Muscle layer of colon (tissue), 2 donors: ENCODE measurements at regions not wholly inside any gene's neighbourhood (a gene's known extent, or its start where the extent isn't known, plus 50 kb on each side); places are given as distances from the start of the nearest gene placed in this dataset.
"Not testable (repeated sequence)": the region's sequence is repeated elsewhere in the genome, so short reads cannot be mapped to it uniquely, and the experiment has no call there.

Experiments used
- H3K27ac ChIP-seq: one replicate; pipeline ENCODE4 v1.7.0; 2013; ENCODE audit warnings: low read depth, mild to moderate bottlenecking, low read length, moderate library complexity
- H3K27me3 ChIP-seq, 2 donors: one replicate each; pipeline ENCODE4 v1.7.0; 2013; ENCODE audit warnings: low read length in 2 of 2, mild to moderate bottlenecking in 2 of 2; ENCODE audit not compliant: insufficient read depth in 2 of 2, control insufficient read depth in 1 of 2
- H3K36me3 ChIP-seq: one replicate; pipeline ENCODE4 v1.7.0; 2013; ENCODE audit warnings: mild to moderate bottlenecking, low read length; ENCODE audit not compliant: insufficient read depth
- H3K4me1 ChIP-seq: one replicate; pipeline ENCODE4 v1.7.0; 2013; ENCODE audit warnings: mild to moderate bottlenecking, low read length; ENCODE audit not compliant: insufficient read depth
- H3K4me3 ChIP-seq, 2 donors: one replicate each; pipeline ENCODE4 v1.7.0; 2013; ENCODE audit warnings: low read length in 2 of 2, low read depth in 1 of 2, mild to moderate bottlenecking in 1 of 2, moderate library complexity in 1 of 2
- H3K9ac ChIP-seq: one replicate; pipeline ENCODE4 v1.7.0; 2013; ENCODE audit warnings: low read length
- H3K9me3 ChIP-seq: one replicate; pipeline ENCODE4 v1.7.0; 2013; ENCODE audit warnings: mild to moderate bottlenecking, low read length
- donor health status: abdominal sarcoma.
- donor health status: Adenocarcinoma of cecum.

DNA sequence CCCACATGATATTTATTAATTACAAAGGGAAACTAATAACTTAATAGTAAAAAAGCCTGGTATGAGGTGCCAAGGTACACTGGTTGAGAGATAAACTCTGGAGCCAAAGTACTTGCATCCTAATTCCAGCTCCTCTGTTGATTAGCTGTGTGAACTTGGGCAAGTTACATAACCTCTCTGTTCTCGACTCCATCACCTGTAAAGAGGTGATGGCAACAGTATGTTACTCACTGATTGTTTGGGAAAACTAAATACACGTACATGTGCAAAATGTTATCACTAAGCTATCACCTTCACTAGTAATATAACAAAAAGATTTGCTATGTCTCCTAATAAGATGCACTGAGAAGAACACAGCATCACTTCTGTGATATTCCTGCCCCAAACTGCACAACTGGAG is 206.4 kb downstream of the MEX3B start:
- H3K36me3 ChIP-seq: no peaks in the 10 kb centered on the region
- no peaks in the 10 kb centered on the region for H3K27me3 ChIP-seq
- no peak overlapping the region for H3K9ac ChIP-seq
- no peaks in the 10 kb centered on the region for H3K4me1 ChIP-seq
- H3K9me3 ChIP-seq: no peaks in the 10 kb centered on the region
- no peak overlapping the region for H3K27ac ChIP-seq
- H3K4me3 ChIP-seq: no peak overlapping the region

DNA sequence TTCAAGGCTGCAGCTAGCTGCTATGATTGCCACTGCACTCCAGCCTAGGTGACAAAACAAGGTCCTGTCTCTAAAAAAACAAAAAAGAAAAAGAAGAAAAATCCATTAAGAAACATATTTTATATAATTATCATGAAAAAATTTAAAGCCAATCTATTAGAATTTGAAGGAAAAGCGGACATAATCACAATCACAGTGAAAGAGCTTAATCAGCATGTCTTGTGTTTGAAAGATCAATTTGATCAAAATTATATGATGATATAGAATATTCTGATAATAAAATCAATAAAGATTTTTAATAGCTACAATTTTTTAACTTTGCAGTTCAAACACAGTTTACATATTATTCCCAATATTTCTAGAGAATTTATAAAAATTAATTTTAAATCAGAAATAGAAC is 210.1 kb downstream of the MEX3B start:
- no peaks in the 10 kb centered on the region for H3K9me3 ChIP-seq
- no peaks in the 10 kb centered on the region for H3K27me3 ChIP-seq
- H3K36me3 ChIP-seq: no peaks in the 10 kb centered on the region
- H3K27ac ChIP-seq: no peak overlapping the region
- H3K4me1 ChIP-seq: no peaks in the 10 kb centered on the region
- no peak overlapping the region for H3K9ac ChIP-seq
- H3K4me3 ChIP-seq: no peak overlapping the region

DNA sequence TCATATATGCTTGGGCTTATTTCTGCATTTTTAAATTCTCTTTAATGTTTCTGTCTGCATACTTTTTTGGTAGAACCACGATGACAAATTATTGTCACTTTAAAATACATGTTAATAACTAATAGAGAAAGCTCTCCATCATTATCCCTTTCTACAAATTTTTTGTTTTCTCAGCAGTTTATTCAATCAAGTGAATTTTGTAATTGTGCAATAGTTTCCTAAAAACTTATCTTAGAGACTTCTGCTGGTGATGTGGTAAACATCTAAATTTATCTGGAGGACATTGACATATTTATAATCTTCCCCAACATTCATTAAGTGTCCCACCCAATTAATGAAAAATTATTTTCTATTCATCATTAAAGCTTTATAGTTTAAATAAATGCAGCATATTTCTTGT is 215.3 kb downstream of the MEX3B start:
- no peak overlapping the region for H3K27ac ChIP-seq
- H3K9me3 ChIP-seq: no peaks in the 10 kb centered on the region
- H3K4me1 ChIP-seq: no peaks in the 10 kb centered on the region
- H3K27me3 ChIP-seq: no peaks in the 10 kb centered on the region
- no peak overlapping the region for H3K4me3 ChIP-seq
- no peaks in the 10 kb centered on the region for H3K36me3 ChIP-seq
- no peak overlapping the region for H3K9ac ChIP-seq

DNA sequence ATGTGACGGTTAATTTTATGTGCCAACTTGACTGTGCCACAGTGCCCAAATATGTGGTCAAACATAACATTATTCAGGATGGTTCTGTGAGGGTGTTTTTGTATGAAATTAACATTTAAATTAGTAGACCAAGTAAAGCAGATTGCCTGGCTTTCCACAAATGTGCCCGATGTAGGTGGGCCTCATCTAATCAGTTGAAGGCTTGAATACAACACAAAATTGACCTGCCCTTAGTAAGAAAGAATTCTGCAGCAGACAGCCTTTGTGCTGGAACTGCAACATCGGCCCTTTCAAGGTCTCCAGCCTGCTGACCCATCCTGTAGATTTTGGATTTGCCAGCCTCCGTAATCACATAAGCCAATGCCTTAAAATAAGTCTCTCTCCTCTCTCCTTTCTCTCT is 215.9 kb downstream of the MEX3B start:
- Histone ChIP-seq H3K27me3 (no peaks in the 10 kb centered on the region), H3K9ac (no peak overlapping the region), H3K27ac (no peak overlapping the region), H3K36me3 (no peaks in the 10 kb centered on the region), H3K4me1 (no peaks in the 10 kb centered on the region), H3K4me3 (no peak overlapping the region), H3K9me3 (no peaks in the 10 kb centered on the region)

- Histone ChIP-seq H3K27ac (no peak overlapping the region), H3K36me3 (no peaks in the 10 kb centered on the region)
Measured at GRCh38 chr15:81828135-81828534, 217.7 kb downstream of the MEX3B start.

DNA sequence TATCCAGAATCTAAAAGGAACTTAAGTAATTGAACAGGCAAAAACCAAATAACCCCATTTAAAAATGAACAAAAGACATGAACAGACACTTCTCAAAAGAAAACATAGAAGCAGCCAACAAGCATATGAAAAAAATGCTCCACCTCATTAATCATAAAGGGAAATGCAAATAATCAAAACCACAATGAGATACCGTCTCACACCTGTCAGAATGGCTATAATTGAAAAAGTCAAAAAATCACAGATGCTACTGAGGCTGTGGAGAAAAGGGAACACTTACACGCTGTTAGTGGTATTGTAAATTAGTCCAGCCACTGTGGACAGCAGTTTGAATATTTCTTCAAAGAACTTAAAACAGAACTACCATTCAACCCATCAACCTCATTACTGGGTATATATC is 220.7 kb downstream of the MEX3B start:
- H3K27me3 ChIP-seq: no peaks in the 10 kb centered on the region
- no peaks in the 10 kb centered on the region for H3K4me1 ChIP-seq
- H3K36me3 ChIP-seq: no peaks in the 10 kb centered on the region
- no peak overlapping the region for H3K9ac ChIP-seq
- H3K27ac ChIP-seq: no peak overlapping the region
- H3K4me3 ChIP-seq: no peak overlapping the region
- H3K9me3 ChIP-seq: no peaks in the 10 kb centered on the region

More at GRCh38 chr15:81828135-81828534, 217.7 kb downstream of the MEX3B start:
- H3K4me3 ChIP-seq: no peak overlapping the region
- H3K4me1 ChIP-seq: no peaks in the 10 kb centered on the region
- H3K27me3 ChIP-seq: no peaks in the 10 kb centered on the region
- H3K9me3 ChIP-seq: no peaks in the 10 kb centered on the region
- H3K9ac ChIP-seq: no peak overlapping the region

DNA sequence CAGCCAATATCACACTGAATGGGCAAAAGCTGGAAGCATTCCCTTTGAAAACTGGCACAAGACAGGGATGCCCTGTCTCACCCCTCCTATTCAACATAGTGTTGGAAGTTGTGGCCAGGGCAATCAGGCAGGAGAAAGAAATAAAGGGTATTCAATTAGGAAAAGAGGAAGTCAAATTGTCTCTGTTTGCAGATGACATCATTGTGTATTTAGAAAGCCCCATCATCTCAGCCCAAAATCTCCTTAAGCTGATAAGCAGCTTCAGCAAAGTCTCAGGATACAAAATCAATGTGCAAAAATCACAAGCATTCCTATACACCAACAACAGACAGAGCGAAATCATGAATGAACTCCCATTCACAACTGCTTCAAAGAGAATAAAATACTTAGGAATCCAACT is 223.2 kb downstream of the MEX3B start:
- not testable (repeated sequence) for H3K27me3 ChIP-seq, H3K27ac ChIP-seq, H3K4me3 ChIP-seq, H3K36me3 ChIP-seq, H3K9me3 ChIP-seq, H3K4me1 ChIP-seq, H3K9ac ChIP-seq

- Histone ChIP-seq H3K27ac (no peak overlapping the region), H3K9ac (no peak overlapping the region), H3K9me3 (no peaks in the 10 kb centered on the region), H3K27me3 (no peaks in the 10 kb centered on the region), H3K4me1 (no peaks in the 10 kb centered on the region), H3K4me3 (no peak overlapping the region), H3K36me3 (no peaks in the 10 kb centered on the region)
Measured at GRCh38 chr15:81819924-81820635, 225.7 kb downstream of the MEX3B start.

GRCh38 chr15:81814882-81815455 is 230.8 kb downstream of the MEX3B start:
- Histone ChIP-seq H3K27ac (no peak overlapping the region), H3K9ac (no peak overlapping the region), H3K36me3 (no peaks in the 10 kb centered on the region), H3K4me3 (no peak overlapping the region), H3K27me3 (no peaks in the 10 kb centered on the region), H3K9me3 (no peaks in the 10 kb centered on the region), H3K4me1 (no peaks in the 10 kb centered on the region)

GRCh38 chr15:81813215-81813614 is 232.6 kb downstream of the MEX3B start:
- H3K27me3 ChIP-seq: no peaks in the 10 kb centered on the region
- no peak overlapping the region for H3K27ac ChIP-seq
- no peaks in the 10 kb centered on the region for H3K9me3 ChIP-seq
- H3K4me1 ChIP-seq: no peaks in the 10 kb centered on the region
- no peak overlapping the region for H3K4me3 ChIP-seq
- H3K9ac ChIP-seq: no peak overlapping the region
- H3K36me3 ChIP-seq: no peaks in the 10 kb centered on the region

- H3K9me3 ChIP-seq: no peaks in the 10 kb centered on the region
- no peaks in the 10 kb centered on the region for H3K36me3 ChIP-seq
- no peaks in the 10 kb centered on the region for H3K4me1 ChIP-seq
- H3K4me3 ChIP-seq: no peak overlapping the region
- H3K9ac ChIP-seq: no peak overlapping the region
- H3K27ac ChIP-seq: no peak overlapping the region
- no peaks in the 10 kb centered on the region for H3K27me3 ChIP-seq
Measured at GRCh38 chr15:81812456-81812855, 233.4 kb downstream of the MEX3B start.

DNA sequence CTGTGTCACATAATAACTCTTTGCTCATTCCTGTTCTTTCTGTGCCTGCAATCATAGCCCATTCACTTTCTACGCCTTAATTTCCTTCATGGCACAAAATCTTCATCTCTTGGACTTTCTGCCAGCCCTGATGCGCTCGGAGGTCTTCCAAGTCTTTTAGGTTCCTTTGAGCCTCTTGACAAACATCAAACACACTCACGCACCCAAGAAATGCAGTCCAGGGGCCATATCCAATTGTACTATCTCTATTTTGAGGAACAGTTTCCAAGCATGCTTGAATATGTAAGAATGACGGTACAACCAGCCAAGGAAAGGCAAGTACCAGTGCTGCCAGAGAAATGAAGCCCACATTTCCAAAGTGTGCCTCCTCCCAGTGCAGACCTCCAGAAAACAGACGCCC is 234.1 kb downstream of the MEX3B start:
- H3K27me3 ChIP-seq: no peaks in the 10 kb centered on the region
- H3K9me3 ChIP-seq: no peaks in the 10 kb centered on the region
- no peaks in the 10 kb centered on the region for H3K4me1 ChIP-seq
- H3K9ac ChIP-seq: no peak overlapping the region
- no peak overlapping the region for H3K4me3 ChIP-seq
- no peaks in the 10 kb centered on the region for H3K36me3 ChIP-seq
- no peak overlapping the region for H3K27ac ChIP-seq
